Activated naive CD4-positive, alpha-beta T cell treated with anti-CD3 and anti-CD28 coated beads for 36 hours (primary cell): ENCODE measurements at regions not wholly inside any gene's neighbourhood (a gene's known extent, or its start where the extent isn't known, plus 50 kb on each side); places are given as distances from the start of the nearest gene placed in this dataset.

ENCODE experiments used
- CTCF ChIA-PET: fragments of 350-600 bp; sonication (Branson Sonifier 250); formaldehyde crosslinking; loops from one replicate; lab custom pipeline; 2021; ENCODE audit warnings: antibody characterized with exemption; lab: Charles Lee
- DNase-seq: peaks from one replicate; pipeline ENCODE4 v3.0.0-alpha.2; 2020
- H3K27ac Mint-ChIP-seq: one replicate; pipeline ENCODE4 v1.8.0; 2021; ENCODE audit warnings: mild to moderate bottlenecking, mixed read lengths
- H3K27me3 Mint-ChIP-seq: one replicate; pipeline ENCODE4 v1.8.0; 2021; ENCODE audit warnings: low read depth, mixed read lengths
- H3K36me3 Mint-ChIP-seq: one replicate; pipeline ENCODE4 v1.8.0; 2021; ENCODE audit warnings: low read depth, mixed read lengths
- H3K4me1 Mint-ChIP-seq: one replicate; pipeline ENCODE4 v1.8.0; 2021; ENCODE audit warnings: low read depth, mixed read lengths
- H3K4me3 Mint-ChIP-seq: one replicate; pipeline ENCODE4 v1.8.0; 2021; ENCODE audit warnings: mild to moderate bottlenecking, moderate library complexity, mixed read lengths
- H3K9me3 Mint-ChIP-seq: one replicate; pipeline ENCODE4 v1.8.0; 2021; ENCODE audit warnings: mixed read lengths
- intact Hi-C: fragments of 100-400 bp; cut with micrococcal nuclease; formaldehyde crosslinking; loops from one replicate; pipeline ENCODE4 v1.15.1; 2023

GRCh38 chr12:97260786-97261185 is 201.8 kb upstream of the RMST start:
- Mint-ChIP-seq H3K27me3 (no peaks in the 10 kb centered on the region), H3K9me3 (no peaks in the 10 kb centered on the region), H3K4me1 (no peaks in the 10 kb centered on the region), H3K27ac (no peak overlapping the region), H3K4me3 (no peak overlapping the region), H3K36me3 (no peaks in the 10 kb centered on the region)
- no peak for DNase-seq
- CTCF ChIA-PET, result interaction anchor here (0.7 kb wide), 1 partner anchor 1732 kb away, joined by 3 read pairs; no protein-coding TSS in a partner anchor
- intact Hi-C loops, result no loop called here

DNA sequence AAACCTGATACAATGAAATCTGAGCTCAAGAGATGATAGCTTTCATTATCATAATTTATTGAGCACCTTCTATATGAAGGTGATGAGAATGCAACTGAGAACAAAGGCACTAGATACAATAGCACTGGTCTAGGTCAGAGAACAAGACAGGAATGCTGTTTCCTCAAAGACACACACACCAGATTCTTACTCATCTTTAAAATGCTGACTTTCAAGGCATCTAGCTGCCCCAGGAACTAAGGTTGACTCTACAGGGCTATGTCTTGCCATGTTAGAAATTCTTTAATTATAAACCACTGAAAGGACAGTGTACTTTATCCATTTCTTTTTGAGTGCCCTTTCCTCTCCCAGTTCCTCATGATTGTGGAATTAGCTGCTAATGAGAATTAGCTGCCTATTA is 195.4 kb upstream of the RMST start:
- H3K9me3 Mint-ChIP-seq, result peaks cover 6% of the 10 kb centered on the region
- no peak for DNase-seq
- H3K27ac Mint-ChIP-seq, result no peak overlapping the region
- CTCF ChIA-PET, result interaction anchor here (1.7 kb wide), 1 partner anchor 16 kb away, joined by 7 read pairs; no protein-coding TSS in a partner anchor
- intact Hi-C loops, result no loop called here
- H3K4me1 Mint-ChIP-seq, result no peaks in the 10 kb centered on the region
- peaks cover 9% of the 10 kb centered on the region for H3K27me3 Mint-ChIP-seq
- H3K36me3 Mint-ChIP-seq, result no peaks in the 10 kb centered on the region
- H3K4me3 Mint-ChIP-seq, result no peak overlapping the region

- no peak for DNase-seq
- Mint-ChIP-seq H3K4me1 (no peaks in the 10 kb centered on the region), H3K27me3 (peaks cover 9% of the 10 kb centered on the region), H3K36me3 (no peaks in the 10 kb centered on the region), H3K4me3 (no peak overlapping the region), H3K27ac (no peak overlapping the region), H3K9me3 (peaks cover 6% of the 10 kb centered on the region)
- CTCF ChIA-PET, result interaction anchor here (1.7 kb wide), 1 partner anchor 15 kb away, joined by 7 read pairs; no protein-coding TSS in a partner anchor
- intact Hi-C loops, result no loop called here
Observed at GRCh38 chr12:97267594-97268202, 194.9 kb upstream of the RMST start.

DNA sequence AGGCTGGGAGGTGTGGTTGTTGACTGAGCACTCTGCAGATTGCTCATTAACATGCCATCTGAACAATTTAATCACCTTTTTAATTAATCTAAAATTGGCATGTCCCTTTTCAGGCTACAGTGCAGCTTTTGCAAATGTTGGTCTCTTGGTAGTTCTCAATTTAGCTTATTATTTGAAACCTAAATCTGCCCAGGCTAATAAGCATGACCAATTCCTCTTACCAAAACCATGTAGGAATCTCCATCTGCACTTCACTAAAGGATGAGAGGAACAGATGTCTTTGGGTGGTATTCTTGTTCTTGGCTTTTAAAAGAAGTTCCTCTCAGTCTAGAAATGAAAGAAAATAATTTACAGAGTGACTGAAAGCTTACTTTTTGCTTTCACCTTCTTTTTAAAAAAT is 190.1 kb upstream of the RMST start:
- CTCF ChIA-PET, result interaction anchor here (1.0 kb wide), 1 partner anchor 35 kb away, joined by 3 read pairs; no protein-coding TSS in a partner anchor
- Mint-ChIP-seq H3K36me3 (no peaks in the 10 kb centered on the region), H3K27me3 (peaks cover 23% of the 10 kb centered on the region), H3K4me1 (no peaks in the 10 kb centered on the region), H3K27ac (no peak overlapping the region), H3K4me3 (no peak overlapping the region), H3K9me3 (peaks cover 6% of the 10 kb centered on the region)
- DNase-seq, result no peak
- intact Hi-C loops, result no loop called here

DNA sequence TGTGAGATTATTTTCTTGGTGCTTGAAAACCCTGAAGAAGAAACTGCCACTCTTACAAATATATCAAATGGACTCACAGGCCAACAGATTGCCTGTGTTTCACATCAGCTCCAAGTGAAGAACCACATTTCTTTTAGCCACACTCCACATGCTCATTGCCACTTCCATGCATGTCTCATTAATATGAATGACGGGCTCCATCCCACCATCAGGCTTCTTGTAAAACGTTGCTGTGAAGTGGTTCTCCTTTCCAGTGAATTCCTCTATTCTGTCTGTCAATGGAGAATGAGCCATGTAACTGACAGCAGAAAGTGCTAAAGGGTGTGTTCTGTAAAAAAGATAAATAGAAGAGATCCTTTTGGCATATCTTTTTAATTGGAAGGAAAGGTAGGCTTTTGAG is 188.2 kb upstream of the RMST start:
- Mint-ChIP-seq H3K4me1 (no peaks in the 10 kb centered on the region), H3K36me3 (no peaks in the 10 kb centered on the region), H3K4me3 (no peak overlapping the region), H3K27ac (no peak overlapping the region), H3K9me3 (peaks cover 3% of the 10 kb centered on the region), H3K27me3 (peaks cover 23% of the 10 kb centered on the region)
- intact Hi-C loops, result no loop called here
- CTCF ChIA-PET, result no interaction called here
- DNase-seq, result no peak

GRCh38 chr12:97275256-97275655 is 187.3 kb upstream of the RMST start:
- no peak for DNase-seq
- H3K9me3 Mint-ChIP-seq, result peaks cover 3% of the 10 kb centered on the region
- H3K27ac Mint-ChIP-seq, result no peak overlapping the region
- H3K4me1 Mint-ChIP-seq, result no peaks in the 10 kb centered on the region
- no peak overlapping the region for H3K4me3 Mint-ChIP-seq
- H3K27me3 Mint-ChIP-seq, result peaks cover 23% of the 10 kb centered on the region
- H3K36me3 Mint-ChIP-seq, result no peaks in the 10 kb centered on the region
- CTCF ChIA-PET, result no interaction called here
- intact Hi-C loops, result no loop called here

DNA sequence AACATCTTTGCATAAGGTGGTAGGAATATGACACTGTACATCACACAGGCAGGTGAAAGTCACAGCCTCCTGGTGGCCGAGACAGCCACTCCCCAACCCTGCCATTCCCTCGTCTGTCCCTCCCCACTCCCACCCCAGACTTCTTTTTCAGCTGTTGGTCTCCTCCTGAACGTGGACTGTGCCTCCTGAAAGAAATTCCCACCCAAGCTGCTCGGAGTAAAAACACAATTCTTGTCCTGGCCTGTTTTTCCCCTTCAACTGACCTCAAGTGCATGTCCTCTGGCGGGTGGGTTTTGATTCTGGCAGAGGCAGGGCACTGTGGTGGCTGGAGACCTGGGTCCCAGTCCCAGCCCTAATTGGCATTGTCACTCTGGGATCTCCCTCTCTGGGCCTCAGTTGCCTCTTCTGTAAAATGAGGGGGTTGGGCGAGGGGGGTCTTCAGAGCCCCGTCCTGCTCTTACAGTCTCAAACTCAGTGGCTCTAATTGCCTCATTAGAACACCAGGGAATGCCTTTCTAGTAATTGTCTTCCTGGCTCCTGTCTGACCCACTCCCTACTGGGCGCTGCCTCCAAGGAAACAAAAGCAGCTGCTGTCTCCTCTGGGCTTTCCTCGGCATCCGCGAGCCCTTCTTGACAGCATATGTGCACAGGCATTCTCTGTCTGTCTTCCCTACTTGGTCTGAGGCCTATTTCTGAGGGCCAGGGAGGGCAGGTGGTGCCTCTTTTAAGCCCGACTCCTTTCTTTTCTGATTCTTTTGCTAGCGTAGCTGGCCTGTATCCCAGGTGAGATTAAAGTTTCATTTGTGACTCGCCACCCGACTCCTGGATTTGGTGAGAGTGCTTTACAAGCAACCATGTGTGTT is 186.6 kb upstream of the RMST start:
- H3K4me1 Mint-ChIP-seq, result no peaks in the 10 kb centered on the region
- no peak overlapping the region for H3K4me3 Mint-ChIP-seq
- intact Hi-C loops, result no loop called here
- H3K27ac Mint-ChIP-seq, result no peak overlapping the region
- no peak for DNase-seq
- peaks cover 20% of the 10 kb centered on the region for H3K27me3 Mint-ChIP-seq
- H3K36me3 Mint-ChIP-seq, result no peaks in the 10 kb centered on the region
- H3K9me3 Mint-ChIP-seq, result no peaks in the 10 kb centered on the region
- CTCF ChIA-PET, result no interaction called here

GRCh38 chr12:97276661-97277429 is 185.8 kb upstream of the RMST start:
- H3K36me3 Mint-ChIP-seq, result no peaks in the 10 kb centered on the region
- no peak overlapping the region for H3K4me3 Mint-ChIP-seq
- no peaks in the 10 kb centered on the region for H3K9me3 Mint-ChIP-seq
- no peak for DNase-seq
- intact Hi-C loops, result no loop called here
- no peaks in the 10 kb centered on the region for H3K4me1 Mint-ChIP-seq
- no peak overlapping the region for H3K27ac Mint-ChIP-seq
- H3K27me3 Mint-ChIP-seq, result peaks cover 20% of the 10 kb centered on the region
- CTCF ChIA-PET, result no interaction called here

DNA sequence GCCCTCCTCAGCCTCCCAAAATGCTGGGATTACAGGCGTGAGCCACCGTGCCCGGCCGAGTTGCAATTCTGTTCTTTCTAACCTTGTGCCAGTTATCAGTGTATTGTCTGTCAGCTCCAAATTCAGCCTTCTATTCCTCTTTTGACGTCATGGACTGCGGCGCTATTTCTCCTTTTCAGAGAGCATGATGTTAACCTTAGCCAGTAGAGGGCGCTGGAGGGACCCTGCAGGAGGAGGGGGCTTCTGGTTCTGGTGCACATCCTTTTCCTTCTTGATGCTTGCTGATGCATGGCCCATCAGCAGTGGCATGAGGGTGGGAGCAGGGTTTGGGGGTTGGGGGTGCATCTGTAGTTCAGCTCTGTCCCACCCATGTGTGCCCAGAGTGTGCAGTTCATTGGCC is 179.3 kb upstream of the RMST start:
- intact Hi-C loops, result no loop called here
- Mint-ChIP-seq H3K27ac (no peak overlapping the region), H3K36me3 (no peaks in the 10 kb centered on the region), H3K4me3 (no peak overlapping the region), H3K4me1 (no peaks in the 10 kb centered on the region), H3K27me3 (peaks cover 7% of the 10 kb centered on the region), H3K9me3 (no peaks in the 10 kb centered on the region)
- peak; percentile 31 for DNase-seq
- CTCF ChIA-PET, result interaction anchor here (1.2 to 1.6 kb wide), 2 partner anchors 15 to 26 kb away, joined by 3 to 7 read pairs; no protein-coding TSS in a partner anchor

DNA sequence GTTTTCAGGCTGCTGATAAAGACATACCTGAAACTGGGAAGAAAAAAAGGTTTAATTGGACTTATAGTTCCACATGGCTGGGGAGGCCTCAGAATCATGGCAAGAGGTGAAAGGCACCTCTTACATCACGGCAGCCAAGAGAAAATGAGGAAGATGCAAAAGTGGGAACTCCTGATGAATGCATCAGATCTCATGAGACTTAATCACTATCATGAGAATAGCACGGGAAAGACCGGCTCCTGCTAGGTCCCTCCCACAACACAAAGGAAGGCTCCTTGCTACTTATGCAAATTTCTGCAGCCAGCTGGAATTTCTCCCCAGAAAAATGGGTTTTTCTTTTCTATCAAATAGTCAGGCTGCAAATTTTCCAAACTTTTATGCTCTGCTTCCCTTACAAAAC is 174.1 kb upstream of the RMST start:
- no peaks in the 10 kb centered on the region for H3K4me1 Mint-ChIP-seq
- no peak overlapping the region for H3K4me3 Mint-ChIP-seq
- CTCF ChIA-PET, result no interaction called here
- intact Hi-C loops, result no loop called here
- H3K36me3 Mint-ChIP-seq, result no peaks in the 10 kb centered on the region
- no peak overlapping the region for H3K27ac Mint-ChIP-seq
- DNase-seq, result no peak
- peaks cover 5% of the 10 kb centered on the region for H3K27me3 Mint-ChIP-seq
- no peaks in the 10 kb centered on the region for H3K9me3 Mint-ChIP-seq

DNA sequence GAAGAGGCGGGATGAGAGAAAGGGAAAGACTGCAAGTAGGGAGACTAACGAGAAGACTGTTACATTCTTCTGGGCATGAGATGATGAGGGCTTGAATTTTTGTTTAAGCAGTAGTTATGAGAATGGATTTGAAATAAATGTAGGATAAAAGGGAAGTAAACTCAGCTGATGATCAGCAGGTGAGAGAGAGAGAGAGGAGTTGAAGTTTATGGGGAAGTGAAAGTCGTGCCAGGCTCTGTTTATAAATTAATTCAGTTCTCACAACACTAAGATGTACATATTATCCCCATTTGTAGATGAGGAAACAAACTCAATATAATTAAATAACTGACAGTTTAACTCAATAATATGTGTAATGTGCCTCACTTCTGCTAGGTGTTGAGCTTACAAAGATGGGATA is 170.0 kb upstream of the RMST start:
- intact Hi-C loops, result no loop called here
- CTCF ChIA-PET, result no interaction called here
- H3K36me3 Mint-ChIP-seq, result no peaks in the 10 kb centered on the region

GRCh38 chr12:97293541-97293940 is 169.1 kb upstream of the RMST start:
- CTCF ChIA-PET, result no interaction called here
- no peak overlapping the region for H3K27ac Mint-ChIP-seq
- peaks cover 9% of the 10 kb centered on the region for H3K9me3 Mint-ChIP-seq
- no peaks in the 10 kb centered on the region for H3K36me3 Mint-ChIP-seq
- H3K4me3 Mint-ChIP-seq, result no peak overlapping the region
- H3K4me1 Mint-ChIP-seq, result no peaks in the 10 kb centered on the region
- DNase-seq, result no peak
- intact Hi-C loops, result no loop called here
- H3K27me3 Mint-ChIP-seq, result peaks cover 9% of the 10 kb centered on the region

More for the DNA sequence above, 170.0 kb upstream of the RMST start:
- Mint-ChIP-seq H3K4me3 (no peak overlapping the region), H3K4me1 (no peaks in the 10 kb centered on the region), H3K27me3 (peaks cover 8% of the 10 kb centered on the region), H3K9me3 (peaks cover 9% of the 10 kb centered on the region), H3K27ac (no peak overlapping the region)
- no peak for DNase-seq
